HepG2 (cell line): ENCODE measurements at regions not wholly inside any gene's neighbourhood (a gene's known extent, or its start where the extent isn't known, plus 50 kb on each side); places are given as distances from the start of the nearest gene placed in this dataset.
A peak's percentile ranks its signal among the peaks of the same experiment; 100 is the strongest.
"Not testable (repeated sequence)": the region's sequence is repeated elsewhere in the genome, so short reads cannot be mapped to it uniquely, and the experiment has no call there.

Source experiments
- ATAC-seq: fragments of 200-7000 bp; cut with Tn5 transposase; 3 replicates; pipeline ENCODE4 v1.9.1; 2020; ENCODE audit warnings: mild to moderate bottlenecking, moderate library complexity
- BruUV-seq: library from RNA; stranded (reverse); fragments of 400-500 nt; replicated peaks from 2 replicates; lab custom pipeline; 2021; lab: Mats Ljungman, UMichigan
- CTCF ChIA-PET: fragments of 300-600 bp; formaldehyde crosslinking; extraction: SDS; loops from one replicate; lab custom pipeline; 2021; ENCODE audit warnings: low total read pairs, inconsistent platforms, low intra/inter-chr PET ratio; lab: Yijun Ruan, JAX
- POLR2A ChIA-PET: fragments of 350-600 bp; sonication (Branson Sonifier 250); formaldehyde crosslinking; loops from one replicate; lab custom pipeline; 2020; ENCODE audit warnings: antibody characterized with exemption, inconsistent platforms; lab: Yijun Ruan, JAX
- DNase-seq: peaks from one replicate; pipeline ENCODE4 v3.0.0-alpha.2; 2015; ENCODE audit warnings: low spot score
- FAIRE-seq: peaks from 3 replicates; lab custom pipeline; 2011; peaks lifted over from hg19 to GRCh38; lab: Jason Lieb, UNC
- H2AFZ ChIP-seq: one replicate; pipeline ENCODE4 v1.6.1; 2011; ENCODE audit warnings: low read length, inconsistent platforms
- H3K27ac ChIP-seq: fragments of 300-600 bp; 3 replicates; pipeline ENCODE4 v1.8.0; 2011; ENCODE audit warnings: mixed run types, mild to moderate bottlenecking, mixed read lengths, low read length, inconsistent platforms; ENCODE audit not compliant: insufficient read depth; ENCODE audit errors: extremely low read length
- H3K27me3 ChIP-seq, 2 experiments: fragments of 200-600 bp in 1 of 2; 2 replicates in 1 of 2; 3 replicates in 1 of 2; pipeline versions ENCODE4 v1.6.0 to v1.8.0; 2011; ENCODE audit warnings: low read length in 2 of 2, mild to moderate bottlenecking in 2 of 2, moderate library complexity in 2 of 2, inconsistent platforms in 1 of 2; ENCODE audit not compliant: insufficient read depth in 2 of 2, control insufficient read depth in 1 of 2
- H3K36me3 ChIP-seq, 2 experiments: fragments of 200-600 bp in 1 of 2; replicated peaks in 1 of 2; 2 replicates in 1 of 2; 3 replicates in 1 of 2; pipeline versions ENCODE4 v1.5.1 to v1.8.0; 2011; ENCODE audit warnings: low read length in 2 of 2, inconsistent platforms in 1 of 2; ENCODE audit not compliant: insufficient read depth in 2 of 2, control insufficient read depth in 1 of 2
- H3K4me1 ChIP-seq: 2 replicates; pipeline ENCODE4 v1.5.1; 2012; ENCODE audit warnings: low read length, inconsistent platforms; ENCODE audit not compliant: insufficient read depth
- H3K4me2 ChIP-seq: 2 replicates; pipeline ENCODE4 v1.6.0; 2011; ENCODE audit warnings: low read depth, low read length, inconsistent platforms
- H3K4me3 ChIP-seq, 3 experiments: fragments of 200-600 bp in 1 of 3; sonication (generic), shearing (Covaris generic) in 1 of 3; replicated peaks in 1 of 3; 2 replicates each; pipeline ENCODE4 v1.5.1; 2011 to 2016; ENCODE audit warnings: low read length in 3 of 3, inconsistent platforms in 2 of 3, low read depth in 2 of 3, mild to moderate bottlenecking in 2 of 3, control low read depth in 1 of 3, mixed read lengths in 1 of 3; ENCODE audit not compliant: insufficient read depth in 1 of 3
- H3K79me2 ChIP-seq: one replicate; pipeline ENCODE4 v1.6.1; 2011; ENCODE audit warnings: low read length, inconsistent platforms; ENCODE audit not compliant: insufficient read depth
- H3K9ac ChIP-seq: 2 replicates; pipeline ENCODE4 v1.6.0; 2011; ENCODE audit warnings: mild to moderate bottlenecking, low read depth, low read length, inconsistent platforms; ENCODE audit not compliant: insufficient read depth
- H3K9me3 ChIP-seq: 2 replicates; pipeline ENCODE4 v1.5.1; 2012; ENCODE audit warnings: mild to moderate bottlenecking, low read length
- H4K20me1 ChIP-seq: 2 replicates; pipeline ENCODE4 v1.6.0; 2011; ENCODE audit warnings: inconsistent platforms, mild to moderate bottlenecking, low read length, moderate library complexity; ENCODE audit not compliant: insufficient read depth
- CBX5 ChIP-seq: sonication (generic); formaldehyde crosslinking; IDR thresholded peaks from 2 replicates; pipeline ENCODE4 v1.4.0; 2020; ENCODE audit warnings: missing genetic modification reagents, borderline replicate concordance
- FLYWCH1 ChIP-seq: sonication (generic); formaldehyde crosslinking; IDR thresholded peaks from 2 replicates; pipeline ENCODE4 v1.8.1; 2023; ENCODE audit warnings: mild to moderate bottlenecking, missing genetic modification reagents
- FOXC1 ChIP-seq: sonication (generic); formaldehyde crosslinking; IDR thresholded peaks from 2 replicates; pipeline ENCODE4 v1.8.0; 2022; ENCODE audit warnings: mild to moderate bottlenecking, missing genetic modification reagents, borderline replicate concordance
- GFI1 ChIP-seq: sonication (generic); formaldehyde crosslinking; IDR thresholded peaks from 2 replicates; pipeline ENCODE4 v1.5.0; 2020; ENCODE audit warnings: missing genetic modification reagents, mild to moderate bottlenecking, borderline replicate concordance
- JARID2 ChIP-seq: sonication (generic); formaldehyde crosslinking; IDR thresholded peaks from 2 replicates; pipeline ENCODE4 v1.8.1; 2023; ENCODE audit warnings: missing genetic modification reagents, inconsistent platforms; ENCODE audit not compliant: insufficient replicate concordance
- PCBP1 ChIP-seq: fragments of 200-400 bp; formaldehyde crosslinking; IDR thresholded peaks from 2 replicates; pipeline ENCODE4 v1.6.1; 2017; ENCODE audit warnings: mild to moderate bottlenecking, low read depth, low read length, borderline replicate concordance
- SRSF4 ChIP-seq: fragments of 200-400 bp; formaldehyde crosslinking; IDR thresholded peaks from one replicate; pipeline ENCODE4 v1.6.1; 2018; ENCODE audit warnings: mild to moderate bottlenecking, low read depth, low read length, moderate library complexity; ENCODE audit not compliant: poor library complexity, severe bottlenecking
- TCF7L2 ChIP-seq: IDR thresholded peaks from 2 replicates; pipeline ENCODE4 v1.6.1; 2011; ENCODE audit warnings: mild to moderate bottlenecking, low read depth, low read length, moderate library complexity
- ZNF256 ChIP-seq: sonication (generic); formaldehyde crosslinking; conservative IDR thresholded peaks from 2 replicates; pipeline ENCODE4 v1.4.0; 2020; ENCODE audit warnings: missing genetic modification reagents
- ZNF432 ChIP-seq: sonication (generic); formaldehyde crosslinking; IDR thresholded peaks from 2 replicates; pipeline ENCODE4 v1.5.0; 2020; ENCODE audit warnings: missing genetic modification reagents, mild to moderate bottlenecking, borderline replicate concordance
- ZNF777 ChIP-seq: sonication (generic); formaldehyde crosslinking; IDR thresholded peaks from 2 replicates; pipeline ENCODE4 v1.4.0; 2020; ENCODE audit warnings: missing genetic modification reagents
- WGBS: methylation state at CpG from one replicate; pipeline ENCODE4 v1.1.6; 2017; ENCODE audit warnings: low lambda C conversion rate; 5-methylcytosine and 5-hydroxymethylcytosine counted together
- in situ Hi-C: cut with HindIII; loops from 2 replicates; pipeline ENCODE4 v1.10.0; 2017; ENCODE audit warnings: low pct_unique_long_range_greater_than_20kb; ENCODE audit not compliant: extremely low pct_ligation_motif_present
- intact Hi-C: fragments of 100-400 bp; cut with micrococcal nuclease; formaldehyde crosslinking; loops from one replicate; pipeline ENCODE4 v1.10.0; 2022; ENCODE audit not compliant: unreplicated experiment
- TF ChIP-seq, protein P1 (sequence below): sonication (generic); formaldehyde crosslinking; IDR thresholded peaks from 2 replicates; pipeline ENCODE4 v1.4.0; 2020; ENCODE audit warnings: missing genetic modification reagents, borderline replicate concordance
- TF ChIP-seq, protein P2 (sequence below): sonication (generic); formaldehyde crosslinking; IDR thresholded peaks from 2 replicates; pipeline ENCODE4 v1.8.1; 2022; ENCODE audit warnings: mild to moderate bottlenecking, missing genetic modification reagents

DNA sequence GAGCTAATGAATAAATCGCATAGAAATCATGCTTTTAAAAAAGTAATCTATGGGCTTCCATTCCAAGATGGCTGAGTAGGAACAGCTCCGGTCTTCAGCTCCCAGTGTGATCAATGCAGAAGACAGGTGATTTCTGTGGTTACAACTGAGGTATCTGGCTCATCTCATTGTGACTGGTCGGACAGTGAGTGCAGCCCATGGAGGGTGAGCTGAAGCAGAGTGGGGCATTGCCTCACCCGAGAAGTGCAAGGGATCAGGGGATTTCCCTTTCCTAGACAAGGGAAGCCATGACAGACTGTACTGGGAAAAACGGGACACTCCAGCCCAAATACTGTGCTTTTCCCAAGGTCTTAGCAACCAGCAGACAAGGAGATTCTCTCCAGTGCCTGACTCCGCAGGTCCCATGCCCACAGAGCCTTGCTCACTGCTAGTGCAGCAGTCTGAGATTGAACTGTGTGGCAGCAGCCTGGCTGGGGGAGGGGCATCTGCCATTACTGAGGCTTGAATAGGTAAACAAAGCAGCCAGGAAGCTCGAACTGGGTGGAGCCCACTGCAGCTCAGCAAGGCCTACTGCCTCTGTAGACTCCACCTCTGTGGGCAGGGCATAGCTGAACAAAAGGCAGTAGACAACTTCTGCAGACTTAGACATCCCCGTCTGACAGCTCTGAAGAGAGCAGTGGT is 61.5 kb upstream of the PLAAT1 start:
- FAIRE-seq, H3K9me3 ChIP-seq, H3K27ac ChIP-seq, H3K4me2 ChIP-seq, H3K4me3 ChIP-seq, H3K36me3 ChIP-seq, intact Hi-C loops, DNase-seq, H3K9ac ChIP-seq, H4K20me1 ChIP-seq, H3K27me3 ChIP-seq, in situ Hi-C loops, ATAC-seq, CTCF ChIA-PET, H3K79me2 ChIP-seq, POLR2A ChIA-PET, H3K4me1 ChIP-seq: not testable (repeated sequence)
- 5% methylated on average over 5 of the region's 8 CpGs for WGBS
- TF ChIP-seq, protein P1, sequence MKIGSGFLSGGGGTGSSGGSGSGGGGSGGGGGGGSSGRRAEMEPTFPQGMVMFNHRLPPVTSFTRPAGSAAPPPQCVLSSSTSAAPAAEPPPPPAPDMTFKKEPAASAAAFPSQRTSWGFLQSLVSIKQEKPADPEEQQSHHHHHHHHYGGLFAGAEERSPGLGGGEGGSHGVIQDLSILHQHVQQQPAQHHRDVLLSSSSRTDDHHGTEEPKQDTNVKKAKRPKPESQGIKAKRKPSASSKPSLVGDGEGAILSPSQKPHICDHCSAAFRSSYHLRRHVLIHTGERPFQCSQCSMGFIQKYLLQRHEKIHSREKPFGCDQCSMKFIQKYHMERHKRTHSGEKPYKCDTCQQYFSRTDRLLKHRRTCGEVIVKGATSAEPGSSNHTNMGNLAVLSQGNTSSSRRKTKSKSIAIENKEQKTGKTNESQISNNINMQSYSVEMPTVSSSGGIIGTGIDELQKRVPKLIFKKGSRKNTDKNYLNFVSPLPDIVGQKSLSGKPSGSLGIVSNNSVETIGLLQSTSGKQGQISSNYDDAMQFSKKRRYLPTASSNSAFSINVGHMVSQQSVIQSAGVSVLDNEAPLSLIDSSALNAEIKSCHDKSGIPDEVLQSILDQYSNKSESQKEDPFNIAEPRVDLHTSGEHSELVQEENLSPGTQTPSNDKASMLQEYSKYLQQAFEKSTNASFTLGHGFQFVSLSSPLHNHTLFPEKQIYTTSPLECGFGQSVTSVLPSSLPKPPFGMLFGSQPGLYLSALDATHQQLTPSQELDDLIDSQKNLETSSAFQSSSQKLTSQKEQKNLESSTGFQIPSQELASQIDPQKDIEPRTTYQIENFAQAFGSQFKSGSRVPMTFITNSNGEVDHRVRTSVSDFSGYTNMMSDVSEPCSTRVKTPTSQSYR (CRISPR knock-in tag), result peak; percentile 60; the same call in 1 of the 2 replicates
- TF ChIP-seq, all 625 proteins: peak for 1; not testable (repeated sequence) for 624
- H2AFZ ChIP-seq, BruUV-seq: not testable (repeated sequence)

DNA sequence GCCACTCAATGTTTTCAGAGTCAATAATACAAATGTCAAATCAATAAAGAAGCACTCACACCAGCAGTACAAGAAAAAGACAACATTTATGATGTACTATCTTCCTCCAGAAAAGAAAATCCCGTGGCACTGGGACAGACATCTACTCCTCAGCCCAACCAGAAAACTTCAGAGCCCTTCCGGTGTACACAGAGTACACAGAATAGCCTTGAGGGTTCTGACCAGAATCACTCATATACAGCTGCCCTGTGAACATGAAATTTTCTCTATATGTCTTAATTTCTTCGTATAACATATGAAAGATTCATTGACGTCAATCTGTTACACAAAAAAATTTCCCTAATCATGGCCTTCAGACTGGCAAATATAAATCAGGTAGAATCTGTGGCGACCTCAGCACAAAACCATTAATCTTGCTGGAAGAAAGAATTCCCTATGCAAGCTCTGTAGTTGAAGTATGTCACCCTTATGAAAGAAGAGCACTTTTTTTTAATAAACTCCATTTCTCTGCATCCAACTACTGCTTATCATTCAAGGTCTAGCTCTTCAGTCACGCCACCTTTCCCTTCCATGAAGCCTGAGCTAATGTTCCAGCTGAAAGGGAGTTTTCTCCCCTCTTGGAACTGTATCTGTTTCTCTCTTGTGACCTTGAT is 53.8 kb upstream of the PLAAT1 start:
- H3K9me3 ChIP-seq, result no peaks in the 10 kb centered on the region
- H3K4me3 ChIP-seq, result no peak overlapping the region
- no peaks in the 10 kb centered on the region for H3K79me2 ChIP-seq
- CTCF ChIA-PET, result no interaction called here
- no peak for DNase-seq
- H3K27me3 ChIP-seq, result 0 out of 5 replicates have a peak, but pooled peaks cover 0 to 4% of the 10 kb centered on the region in 2 experiments
- H2AFZ ChIP-seq, result no peak overlapping the region
- in situ Hi-C loops, result no loop called here
- intact Hi-C loops, result no loop called here
- H3K27ac ChIP-seq, result no peak overlapping the region
- H4K20me1 ChIP-seq, result no peaks in the 10 kb centered on the region
- no peak for ATAC-seq
- no peaks in the 10 kb centered on the region for H3K36me3 ChIP-seq
- H3K9ac ChIP-seq, result no peak overlapping the region
- H3K4me2 ChIP-seq, result no peak overlapping the region
- POLR2A ChIA-PET, result no interaction called here
- no TSS peak for BruUV-seq
- 3% methylated on average over 6 of the region's 6 CpGs for WGBS
- no peak for FAIRE-seq
- no peaks in the 10 kb centered on the region for H3K4me1 ChIP-seq
- TF ChIP-seq, protein P2, sequence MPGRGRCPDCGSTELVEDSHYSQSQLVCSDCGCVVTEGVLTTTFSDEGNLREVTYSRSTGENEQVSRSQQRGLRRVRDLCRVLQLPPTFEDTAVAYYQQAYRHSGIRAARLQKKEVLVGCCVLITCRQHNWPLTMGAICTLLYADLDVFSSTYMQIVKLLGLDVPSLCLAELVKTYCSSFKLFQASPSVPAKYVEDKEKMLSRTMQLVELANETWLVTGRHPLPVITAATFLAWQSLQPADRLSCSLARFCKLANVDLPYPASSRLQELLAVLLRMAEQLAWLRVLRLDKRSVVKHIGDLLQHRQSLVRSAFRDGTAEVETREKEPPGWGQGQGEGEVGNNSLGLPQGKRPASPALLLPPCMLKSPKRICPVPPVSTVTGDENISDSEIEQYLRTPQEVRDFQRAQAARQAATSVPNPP (CRISPR knock-in tag), result no peak
- TF ChIP-seq PCBP1, result no peak
- TF ChIP-seq CBX5 (CRISPR knock-in tag), result no peak
- TF ChIP-seq FOXC1 (CRISPR knock-in tag), result no peak
- TF ChIP-seq SRSF4, result no peak
- no peak for TF ChIP-seq JARID2 (CRISPR knock-in tag)
- no peak for TF ChIP-seq ZNF256 (CRISPR knock-in tag)
- TF ChIP-seq FLYWCH1 (CRISPR knock-in tag), result no peak
- no peak for TF ChIP-seq ZNF777 (CRISPR knock-in tag)
- no peak for TF ChIP-seq ZNF432 (CRISPR knock-in tag)
- TF ChIP-seq GFI1, result no peak
- TF ChIP-seq TCF7L2, result no peak
